BJ (cell line): ENCODE measurements at regions not wholly inside any gene's neighbourhood (a gene's known extent, or its start where the extent isn't known, plus 50 kb on each side); places are given as distances from the start of the nearest gene placed in this dataset.

Experiments
- CTCF ChIA-PET: fragments of 350-600 bp; formaldehyde crosslinking; extraction: SDS; loops from one replicate; lab custom pipeline; 2021; ENCODE audit warnings: antibody characterized with exemption, inconsistent platforms; lab: Yijun Ruan, JAX
- POLR2A ChIA-PET: fragments of 300-600 bp; sonication (Branson Sonifier 250); formaldehyde crosslinking; extraction: SDS; loops from one replicate; lab custom pipeline; 2021; ENCODE audit warnings: antibody characterized with exemption; lab: Charles Lee
- DNase-seq: peaks from one replicate; pipeline ENCODE4 v3.0.0-alpha.2; 2011; ENCODE audit warnings: low read depth
- H3K27me3 ChIP-seq: 2 replicates; pipeline ENCODE4 v1.6.0; 2011; ENCODE audit warnings: low read length; ENCODE audit not compliant: control insufficient read depth, insufficient read depth
- H3K36me3 ChIP-seq: 2 replicates; pipeline ENCODE4 v1.5.1; 2011; ENCODE audit warnings: low read length; ENCODE audit not compliant: control insufficient read depth, insufficient read depth
- H3K4me3 ChIP-seq: 2 replicates; pipeline ENCODE4 v1.5.1; 2011; ENCODE audit warnings: low read depth, mild to moderate bottlenecking, control low read depth, low read length
- CTCF ChIP-seq: IDR thresholded peaks from 2 replicates; pipeline ENCODE4 v1.5.1; 2011; ENCODE audit warnings: low read depth, mild to moderate bottlenecking, control low read depth, inconsistent platforms, low read length, moderate library complexity; ENCODE audit not compliant: insufficient read depth

GRCh38 chr6:1118287-1118647 is 193.6 kb upstream of the FOXQ1 start:
- Histone ChIP-seq H3K36me3 (no peaks in the 10 kb centered on the region), H3K4me3 (no peak overlapping the region), H3K27me3 (peaks cover 4% of the 10 kb centered on the region)
- DNase-seq = no peak
- ChIA-PET CTCF (no interaction called here), POLR2A (no interaction called here)
- TF ChIP-seq CTCF = no peak

- CTCF ChIA-PET = interaction anchor here (0.8 kb wide), 1 partner anchor 15 kb away, joined by 3 read pairs; no protein-coding TSS in a partner anchor
- Histone ChIP-seq H3K27me3 (peaks cover 4% of the 10 kb centered on the region), H3K36me3 (no peaks in the 10 kb centered on the region), H3K4me3 (no peak overlapping the region)
- POLR2A ChIA-PET = no interaction called here
- no peak for TF ChIP-seq CTCF
- DNase-seq = no peak
These were observed 194.2 kb upstream of the FOXQ1 start for GRCh38 chr6:1117530-1118286.

GRCh38 chr6:1116149-1116548 is 195.7 kb upstream of the FOXQ1 start:
- H3K36me3 ChIP-seq = no peaks in the 10 kb centered on the region
- peaks cover 1% of the 10 kb centered on the region for H3K27me3 ChIP-seq
- H3K4me3 ChIP-seq = no peak overlapping the region
- CTCF ChIA-PET = interaction anchor here (0.9 to 1.1 kb wide), 2 partner anchors 9 to 10 kb away, joined by 3 to 4 read pairs; no protein-coding TSS in a partner anchor
- POLR2A ChIA-PET = no interaction called here
- TF ChIP-seq CTCF = no peak
- no peak for DNase-seq

GRCh38 chr6:1113916-1114540 is 197.9 kb upstream of the FOXQ1 start:
- CTCF ChIA-PET = interaction anchor here (1.4 kb wide), 1 partner anchor 16 kb away, joined by 3 read pairs; no protein-coding TSS in a partner anchor
- Histone ChIP-seq H3K27me3 (no peaks in the 10 kb centered on the region; the same call in 1 of the 2 replicates), H3K36me3 (no peaks in the 10 kb centered on the region), H3K4me3 (no peak overlapping the region)
- DNase-seq = no peak
- TF ChIP-seq CTCF = no peak
- POLR2A ChIA-PET = no interaction called here

- H3K27me3 ChIP-seq = no peaks in the 10 kb centered on the region; the same call in 1 of the 2 replicates
- no peak overlapping the region for H3K4me3 ChIP-seq
- H3K36me3 ChIP-seq = no peaks in the 10 kb centered on the region
- no peak for DNase-seq
- no peak for TF ChIP-seq CTCF
- ChIA-PET CTCF (interaction anchor here (0.8 to 1.4 kb wide), 3 partner anchors 17 to 201 kb away, joined by 3 read pairs; no protein-coding TSS in a partner anchor), POLR2A (no interaction called here)
These were observed 200.5 kb upstream of the FOXQ1 start for GRCh38 chr6:1111361-1111760.
